Spleen (tissue), 11 donors: ENCODE measurements at regions not wholly inside any gene's neighbourhood (a gene's known extent, or its start where the extent isn't known, plus 50 kb on each side); places are given as distances from the start of the nearest gene placed in this dataset.
"Not testable (repeated sequence)": the region's sequence is repeated elsewhere in the genome, so short reads cannot be mapped to it uniquely, and the experiment has no call there.

Source experiments
- DNase-seq: peaks from one replicate; pipeline ENCODE4 v3.0.0-alpha.2; 2020
- H3K27ac ChIP-seq, 8 donors: fragments of 200-600 bp; sonication (generic) in 7 of 8; 1 replicate in 4 of 8; 2 replicates in 4 of 8; pipeline versions ENCODE4 v1.5.0 to v1.8.0; 2016 to 2021; ENCODE audit warnings: inconsistent platforms in 4 of 8, mild to moderate bottlenecking in 4 of 8, moderate library complexity in 1 of 8
- H3K27me3 ChIP-seq, 7 donors: fragments of 200-600 bp; sonication (generic) in 6 of 7; replicated peaks in 1 of 7; 1 replicate in 4 of 7; 2 replicates in 3 of 7; pipeline versions ENCODE4 v1.5.0 to v1.8.0; 2016 to 2021; ENCODE audit warnings: inconsistent platforms in 3 of 7, mild to moderate bottlenecking in 1 of 7
- H3K36me3 ChIP-seq, 6 donors: fragments of 200-600 bp; sonication (generic) in 5 of 6; 1 replicate in 4 of 6; 2 replicates in 2 of 6; pipeline versions ENCODE4 v1.5.0 to v1.8.0; 2016 to 2021; ENCODE audit warnings: inconsistent platforms in 2 of 6
- H3K4me1 ChIP-seq, 6 donors: fragments of 200-600 bp; sonication (generic) in 5 of 6; 1 replicate in 3 of 6; 2 replicates in 3 of 6; pipeline versions ENCODE4 v1.5.0 to v1.8.0; 2016 to 2021; ENCODE audit warnings: inconsistent platforms in 3 of 6
- H3K4me3 ChIP-seq, 8 donors: fragments of 200-600 bp; sonication (generic) in 7 of 8; 1 replicate in 4 of 8; 2 replicates in 4 of 8; pipeline versions ENCODE4 v1.5.0 to v1.8.0; 2016 to 2021; ENCODE audit warnings: inconsistent platforms in 4 of 8, mild to moderate bottlenecking in 4 of 8, moderate library complexity in 2 of 8
- H3K9me3 ChIP-seq, 8 donors: fragments of 200-600 bp; sonication (generic) in 7 of 8; 1 replicate in 4 of 8; 2 replicates in 4 of 8; pipeline versions ENCODE4 v1.5.0 to v1.8.0; 2016 to 2021; ENCODE audit warnings: inconsistent platforms in 4 of 8
- WGBS, 5 donors: extraction: QIAGEN DNeasy Blood & Tissue Kit in 3 of 5; methylation state at CpG; one replicate each; pipeline versions ENCODE4 v1.1.5 to v1.1.7; 2013 to 2018; 5-methylcytosine and 5-hydroxymethylcytosine counted together
- intact Hi-C: fragments of 100-400 bp; cut with DNase I; formaldehyde crosslinking; loops from one replicate; pipeline ENCODE4 v1.15.0; 2023; ENCODE audit warnings: low total_unique reads
- small RNA-seq, 4 donors: library from RNA; depleted of rRNA; stranded (forward); fragments of <200 nt; gene quantifications; one replicate each; pipeline ENCODE3, GENCODE V24; 2016
- donor health status: healthy with polysubstance abuse.
- donor health status: DM: no; HTN: no; CAD: no; lungs with moderate emphysema.
- donor health status: DM: no; HTN: no; CAD: no.
- donor health status: Bipolar disorder and iron deficiency.
- donor health status: healthy.
- donor health status: DM: no; HTN: no; CAD: no.
- donor health status: DM: yes; HTN: yes; CAD: no.

- H3K27me3 ChIP-seq, DNase-seq, H3K27ac ChIP-seq, H3K9me3 ChIP-seq, intact Hi-C loops, H3K4me3 ChIP-seq, H3K36me3 ChIP-seq: not testable (repeated sequence)
- H3K4me1 ChIP-seq: peaks cover 0 to 13% (median 4%) of the 10 kb centered on the region in 6 donors
- WGBS, 5 donors: 5 to 13% (median 9%) methylated on average over 4 to 5 of the region's 5 CpGs
These were observed 60.8 kb upstream of the FAN1 start for GRCh38 chr15:30842798-30843472.

DNA sequence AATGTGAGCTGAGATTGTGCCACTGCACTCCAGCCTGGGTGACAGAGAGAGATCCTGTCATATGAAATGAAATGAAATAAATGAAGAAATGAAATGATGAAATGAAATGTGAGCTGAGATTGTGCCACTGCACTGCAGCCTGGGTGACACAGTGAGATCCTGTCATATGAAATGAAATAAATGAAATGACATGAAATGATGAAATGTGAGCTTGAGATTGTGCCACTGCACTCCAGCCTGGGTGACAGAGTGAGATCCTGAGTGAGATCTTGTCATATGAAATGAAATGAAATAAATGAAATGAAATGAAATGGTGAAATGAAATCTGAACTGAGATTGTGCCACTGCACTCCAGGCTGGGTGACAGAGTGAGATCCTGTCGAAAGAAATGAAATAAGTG lies 58.2 kb upstream of the FAN1 start:
- H3K4me3 ChIP-seq, intact Hi-C loops, H3K36me3 ChIP-seq, H3K27ac ChIP-seq, DNase-seq, H3K9me3 ChIP-seq, H3K27me3 ChIP-seq: not testable (repeated sequence)
- H3K4me1 ChIP-seq: peaks cover 0 to 13% (median 4%) of the 10 kb centered on the region in 6 donors
- 87 to 92% (median 89%) methylated on average over 1 of the region's 1 CpG for WGBS, 5 donors

Small RNA genes in the stretch of these regions (small RNA-seq; reads per million reads assigned to genes)
- 0 reads per million in 4 donors for gene RN7SL82P
